Fibroblast of peridontal ligament (primary cell): ENCODE measurements at regions not wholly inside any gene's neighbourhood (a gene's known extent, or its start where the extent isn't known, plus 50 kb on each side); places are given as distances from the start of the nearest gene placed in this dataset.

Experiments
- DNase-seq: peaks from one replicate; pipeline ENCODE4 v3.0.0-alpha.2; 2010; ENCODE audit errors: extremely low read depth

GRCh38 chr22:48586799-48587185 is 1240.9 kb downstream of the BRD1 start:
- DNase-seq = no peak

- DNase-seq = no peak
Observed at GRCh38 chr22:48585916-48586798, 1241.5 kb downstream of the BRD1 start.

- no peak for DNase-seq
Observed at GRCh38 chr22:48584170-48584569, 1243.5 kb downstream of the BRD1 start.

DNA sequence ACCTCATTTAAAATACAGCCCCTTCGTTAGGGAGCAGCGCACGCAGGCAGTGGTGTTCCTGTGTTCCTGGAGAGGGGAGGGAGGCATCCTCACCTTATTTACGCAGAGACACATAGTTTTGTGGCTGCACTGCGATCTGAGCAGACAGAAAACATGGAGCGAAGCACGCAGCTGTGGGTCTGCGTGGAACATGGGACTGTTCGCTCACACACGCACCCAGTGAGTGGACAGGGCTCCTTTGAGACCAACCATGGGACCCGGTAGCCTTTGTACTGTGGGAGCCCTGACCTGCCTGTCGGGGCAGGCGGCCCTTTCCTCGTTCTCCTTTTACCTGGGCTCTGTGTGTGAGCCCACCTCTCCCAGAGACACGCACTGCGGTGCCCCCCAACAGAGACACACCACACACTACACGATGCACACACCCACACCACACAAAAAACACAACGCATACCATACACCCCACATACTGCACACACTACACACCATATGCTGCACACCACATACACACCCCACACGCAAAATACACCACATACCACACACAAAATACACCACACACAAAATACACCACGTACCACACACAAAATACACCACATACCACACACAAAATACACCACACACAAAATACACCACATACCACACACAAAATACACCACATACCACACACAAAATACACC is 1245.7 kb downstream of the BRD1 start:
- no peak for DNase-seq

DNA sequence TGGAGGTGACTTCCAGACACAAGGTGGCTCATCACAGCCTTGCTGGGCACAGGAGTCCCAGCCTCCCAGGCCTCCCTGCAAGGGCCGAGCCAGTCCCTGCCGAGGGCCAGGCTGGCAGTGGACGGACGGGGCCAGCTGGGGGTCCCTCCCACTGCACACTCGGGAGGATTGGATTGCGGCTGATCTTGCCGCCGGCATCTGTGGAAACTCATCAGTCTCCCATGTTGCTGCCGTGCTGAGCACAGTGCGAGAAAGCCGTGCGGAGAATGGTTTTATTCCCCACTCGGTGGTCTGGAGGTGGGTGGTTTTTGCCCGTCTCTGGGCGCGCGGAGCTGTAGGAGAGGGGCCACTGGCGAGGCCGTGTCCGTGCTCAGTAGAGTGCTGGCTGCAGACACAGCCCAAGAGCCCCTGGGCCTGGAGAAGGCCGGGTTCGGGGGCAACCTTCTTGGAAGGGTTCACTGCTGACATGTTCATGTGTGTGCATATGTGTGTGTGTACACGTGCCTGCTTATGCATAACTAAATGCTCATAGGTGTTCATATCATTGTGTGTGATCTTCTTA is 1246.4 kb downstream of the BRD1 start:
- DNase-seq = no peak

DNA sequence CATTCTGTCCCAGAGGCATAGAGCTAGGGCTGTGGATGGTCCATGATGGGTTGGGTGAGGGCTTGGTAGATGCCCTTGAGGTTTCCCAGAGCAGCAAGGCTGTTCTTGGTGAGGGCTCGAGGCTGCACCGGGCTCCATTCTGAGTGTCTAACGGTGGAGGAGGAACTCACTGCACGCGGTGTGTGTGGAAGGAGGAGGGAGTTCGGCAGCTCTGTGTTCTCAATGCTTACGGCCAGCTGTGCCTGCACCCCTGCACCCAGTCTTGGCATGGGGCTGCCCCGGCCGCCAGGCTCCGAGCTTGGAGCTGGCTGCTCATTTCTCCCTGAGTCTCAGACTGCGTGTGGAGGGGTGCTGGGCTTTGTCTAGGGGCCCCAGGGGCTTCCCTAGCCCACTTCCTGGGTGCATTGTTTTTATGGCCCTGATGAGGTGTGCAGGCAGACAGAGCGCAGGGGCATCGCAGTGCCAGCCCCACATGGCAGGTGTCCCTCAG is 1247.1 kb downstream of the BRD1 start:
- no peak for DNase-seq

DNA sequence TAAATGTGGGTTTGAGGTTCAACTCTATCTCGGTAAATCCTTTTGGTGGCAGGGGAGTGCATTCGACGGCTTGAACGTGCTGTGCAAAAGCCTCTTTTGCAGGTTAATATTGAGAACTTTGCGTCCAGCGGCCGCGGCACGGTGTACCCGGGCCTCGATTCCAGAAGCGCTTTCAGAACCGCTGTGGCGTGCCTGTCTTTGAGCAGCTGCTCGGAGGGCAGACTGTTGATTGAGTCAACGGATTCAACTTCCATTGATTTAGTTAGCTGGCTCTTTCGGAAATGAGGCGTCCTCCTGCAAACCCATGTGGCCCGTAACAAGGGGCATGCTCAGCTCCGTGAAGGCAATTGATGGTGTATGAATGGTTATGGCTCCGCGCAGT is 1247.8 kb downstream of the BRD1 start:
- no peak for DNase-seq

GRCh38 chr22:48579043-48579927 is 1248.4 kb downstream of the BRD1 start:
- no peak for DNase-seq

DNA sequence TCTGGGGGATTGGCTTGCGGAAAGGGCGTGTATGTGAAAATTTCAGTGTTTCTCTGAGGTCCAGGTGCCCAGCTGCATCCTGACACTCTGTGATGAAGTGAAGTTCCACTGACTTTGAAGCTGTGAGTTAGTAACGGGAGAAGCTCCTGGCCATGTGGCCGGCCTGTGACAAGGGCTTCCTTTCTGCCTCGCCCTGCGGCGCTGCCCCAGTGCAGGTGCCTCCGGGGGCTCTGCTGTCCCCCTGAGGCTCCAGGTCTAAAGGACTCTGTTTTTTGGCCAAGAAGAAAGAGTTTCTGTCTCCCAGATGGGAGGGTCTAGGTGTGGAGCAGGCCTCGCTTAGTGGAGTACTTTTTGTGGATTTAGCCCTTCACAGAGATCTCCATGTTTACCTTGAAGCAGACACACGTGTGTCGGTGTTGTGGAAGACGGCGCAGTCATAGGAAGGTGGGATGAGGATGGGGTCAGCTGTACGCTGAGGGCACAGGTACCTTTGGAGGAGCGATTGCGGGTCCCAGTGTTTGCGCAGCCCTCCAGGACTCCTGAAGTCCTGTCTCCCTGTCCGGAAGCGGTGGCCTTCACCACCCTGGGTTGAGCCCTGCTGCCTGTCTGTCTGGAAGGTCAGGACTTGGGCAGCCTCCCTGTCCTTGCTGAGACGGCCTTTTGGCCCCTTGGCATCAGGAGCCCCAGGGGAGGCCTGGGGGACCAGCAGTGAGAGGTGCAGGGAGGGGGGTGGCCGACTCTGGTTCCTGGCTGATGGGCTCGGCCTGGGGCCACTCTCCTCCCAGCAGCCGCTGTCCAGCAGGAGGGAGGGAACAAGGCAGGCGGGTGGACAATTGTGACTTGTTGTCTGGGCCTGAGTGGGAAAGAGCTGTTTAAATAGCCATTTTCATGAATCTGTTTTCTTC is 1249.3 kb downstream of the BRD1 start:
- no peak for DNase-seq

- no peak for DNase-seq
Observed at GRCh38 chr22:48577691-48578090, 1250.0 kb downstream of the BRD1 start.

GRCh38 chr22:48577014-48577690 is 1250.5 kb downstream of the BRD1 start:
- no peak for DNase-seq

DNA sequence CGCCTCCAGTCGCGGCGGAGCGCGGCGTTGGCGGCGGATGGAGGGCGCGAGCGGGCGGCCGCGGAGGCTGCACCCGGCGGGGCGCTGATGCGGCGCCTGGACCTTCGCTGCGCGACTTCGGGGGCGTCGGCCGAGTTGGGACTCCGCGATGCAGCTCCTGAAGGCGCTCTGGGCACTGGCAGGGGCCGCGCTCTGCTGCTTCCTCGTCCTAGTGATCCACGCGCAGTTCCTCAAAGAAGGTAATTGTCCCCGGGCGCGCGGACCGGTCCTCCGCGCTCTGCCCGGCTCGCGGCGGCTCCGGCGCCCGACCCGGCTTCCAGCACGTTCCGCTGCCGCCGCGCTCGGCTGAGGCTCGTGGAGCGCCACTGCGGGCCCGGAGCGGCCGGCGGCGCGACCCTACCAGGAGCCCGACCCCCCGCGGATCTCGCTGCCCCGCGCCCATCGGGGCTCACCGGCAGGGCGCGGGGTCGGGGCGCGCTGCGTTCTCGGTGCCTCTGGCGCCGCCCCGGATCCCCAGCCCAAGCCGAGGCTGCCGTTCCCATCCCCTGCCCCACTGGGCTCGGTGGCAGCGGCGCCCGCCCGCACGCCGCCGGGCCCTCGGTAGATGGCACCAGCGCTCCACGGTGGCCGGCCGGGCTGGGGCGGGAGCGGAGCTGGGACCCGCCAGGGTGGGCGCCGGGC is 1251.2 kb downstream of the BRD1 start:
- DNase-seq = no peak

DNA sequence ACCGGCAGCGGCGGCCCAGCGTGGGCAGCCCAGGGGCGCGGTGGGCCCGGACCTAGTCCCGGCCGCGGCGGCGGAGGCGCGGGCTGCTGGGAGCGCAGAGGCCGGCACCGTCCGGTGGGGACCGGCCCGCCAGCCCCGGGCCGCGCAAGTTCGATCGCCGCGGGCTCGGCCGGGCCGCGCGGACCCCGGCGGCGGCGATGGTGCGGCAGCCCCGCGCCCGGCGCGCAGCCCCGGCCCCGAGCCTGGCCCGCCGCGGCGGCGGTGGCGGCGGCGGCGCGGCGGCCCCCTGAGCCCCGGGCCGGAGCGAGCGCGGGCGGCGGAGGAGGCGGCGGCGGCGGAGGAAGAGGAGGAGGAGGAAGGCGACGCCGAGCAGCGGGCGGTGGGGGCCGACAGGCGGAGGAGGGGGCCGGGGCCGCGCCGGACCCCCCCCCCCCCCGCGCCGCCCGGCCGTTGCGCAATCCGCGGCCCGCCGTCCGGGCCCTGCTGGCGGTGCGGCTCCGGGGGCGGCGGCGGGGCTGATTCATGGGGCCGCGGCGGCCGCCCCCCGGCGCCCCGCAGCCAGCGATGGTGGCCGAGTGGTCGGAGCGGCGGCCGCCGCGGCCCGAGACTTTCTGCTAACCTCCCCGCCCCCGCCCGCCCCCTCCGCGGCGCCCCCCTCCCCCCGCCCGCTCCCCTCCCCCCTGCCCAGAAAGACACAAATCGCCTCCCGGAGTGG is 1251.9 kb downstream of the BRD1 start:
- no peak for DNase-seq

- DNase-seq = no peak
Observed at GRCh38 chr22:48574776-48575617, 1252.7 kb downstream of the BRD1 start.

DNA sequence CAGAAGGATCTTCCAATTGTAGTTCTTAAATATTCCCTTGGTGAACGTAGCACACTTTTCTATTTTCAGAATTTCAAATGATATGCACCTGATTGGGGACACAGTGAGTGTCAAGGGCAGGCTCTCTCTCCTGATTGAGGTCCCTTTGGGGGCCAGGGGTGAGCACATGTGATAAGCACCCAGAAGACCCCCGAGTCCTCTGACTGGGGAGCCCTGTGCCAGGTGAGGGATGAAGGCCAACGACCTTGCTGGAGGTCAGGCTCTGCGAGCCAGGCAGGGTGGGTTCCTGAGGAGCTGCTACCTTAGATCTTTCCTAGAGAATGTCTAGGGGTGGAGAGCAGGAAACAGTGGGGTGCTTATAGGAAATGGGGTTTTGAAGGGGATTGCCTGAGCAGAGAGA is 1253.9 kb downstream of the BRD1 start:
- DNase-seq = no peak

- DNase-seq = no peak
Observed at GRCh38 chr22:48572951-48573350, 1254.7 kb downstream of the BRD1 start.

GRCh38 chr22:48570912-48571311 is 1256.8 kb downstream of the BRD1 start:
- DNase-seq = no peak
